CD8-positive, alpha-beta memory T cell (primary cell): ENCODE measurements at regions not wholly inside any gene's neighbourhood (a gene's known extent, or its start where the extent isn't known, plus 50 kb on each side); places are given as distances from the start of the nearest gene placed in this dataset.

Experiments
- CTCF ChIA-PET: fragments of 350-600 bp; sonication (Branson Sonifier 250); formaldehyde crosslinking; loops from one replicate; lab custom pipeline; 2021; ENCODE audit warnings: antibody characterized with exemption; lab: Charles Lee
- POLR2A ChIA-PET: fragments of 350-600 bp; sonication (Branson Sonifier 250); formaldehyde crosslinking; loops from one replicate; lab custom pipeline; 2021; ENCODE audit warnings: antibody characterized with exemption; lab: Charles Lee
- DNase-seq, 5 donors: peaks; one replicate each; pipeline versions ENCODE4 v3.0.0 to v3.0.0-alpha.2; 2020 to 2022; ENCODE audit warnings: mixed read lengths in 1 of 5
- H3K27ac ChIP-seq: one replicate; pipeline ENCODE4 v1.7.0; 2013; ENCODE audit warnings: low read depth, mild to moderate bottlenecking, low read length, moderate library complexity
- H3K27me3 ChIP-seq: 2 replicates; pipeline ENCODE4 v1.7.0; 2013; ENCODE audit warnings: low read length, mild to moderate bottlenecking; ENCODE audit not compliant: insufficient read depth, poor library complexity, severe bottlenecking
- H3K36me3 ChIP-seq: 2 replicates; pipeline ENCODE4 v1.7.0; 2013; ENCODE audit warnings: mild to moderate bottlenecking, low read length, moderate library complexity; ENCODE audit not compliant: insufficient read depth
- H3K4me1 ChIP-seq: 2 replicates; pipeline ENCODE4 v1.7.0; 2013; ENCODE audit warnings: mild to moderate bottlenecking, low read length, moderate library complexity; ENCODE audit not compliant: insufficient read depth
- H3K4me3 ChIP-seq: 2 replicates; pipeline ENCODE4 v1.7.0; 2013; ENCODE audit warnings: mild to moderate bottlenecking, low read length
- H3K9me3 ChIP-seq: 2 replicates; pipeline ENCODE4 v1.7.0; 2013; ENCODE audit warnings: mild to moderate bottlenecking, low read length
- H3K27ac Mint-ChIP-seq, 8 donors: one replicate each; pipeline ENCODE4 v1.8.0; 2020 to 2021; ENCODE audit warnings: mixed read lengths in 8 of 8, mild to moderate bottlenecking in 6 of 8, inconsistent platforms in 3 of 8, moderate library complexity in 3 of 8
- H3K27me3 Mint-ChIP-seq, 2 donors: one replicate each; pipeline ENCODE4 v1.8.0; 2020 to 2021; ENCODE audit warnings: mixed read lengths in 2 of 2, mild to moderate bottlenecking in 1 of 2, moderate library complexity in 1 of 2
- H3K36me3 Mint-ChIP-seq, 3 donors: one replicate each; pipeline ENCODE4 v1.8.0; 2020 to 2021; ENCODE audit warnings: mixed read lengths in 3 of 3, inconsistent platforms in 1 of 3, mild to moderate bottlenecking in 1 of 3
- H3K4me1 Mint-ChIP-seq, 3 donors: one replicate each; pipeline ENCODE4 v1.8.0; 2020 to 2021; ENCODE audit warnings: mixed read lengths in 3 of 3, inconsistent platforms in 1 of 3, mild to moderate bottlenecking in 1 of 3
- H3K4me3 Mint-ChIP-seq, 7 donors: one replicate each; pipeline ENCODE4 v1.8.0; 2020 to 2021; ENCODE audit warnings: mixed read lengths in 7 of 7, mild to moderate bottlenecking in 6 of 7, moderate library complexity in 4 of 7, inconsistent platforms in 2 of 7
- H3K9me3 Mint-ChIP-seq, 5 donors: one replicate each; pipeline ENCODE4 v1.8.0; 2020 to 2022; ENCODE audit warnings: mixed read lengths in 5 of 5, mild to moderate bottlenecking in 3 of 5, moderate library complexity in 2 of 5, inconsistent platforms in 1 of 5

DNA sequence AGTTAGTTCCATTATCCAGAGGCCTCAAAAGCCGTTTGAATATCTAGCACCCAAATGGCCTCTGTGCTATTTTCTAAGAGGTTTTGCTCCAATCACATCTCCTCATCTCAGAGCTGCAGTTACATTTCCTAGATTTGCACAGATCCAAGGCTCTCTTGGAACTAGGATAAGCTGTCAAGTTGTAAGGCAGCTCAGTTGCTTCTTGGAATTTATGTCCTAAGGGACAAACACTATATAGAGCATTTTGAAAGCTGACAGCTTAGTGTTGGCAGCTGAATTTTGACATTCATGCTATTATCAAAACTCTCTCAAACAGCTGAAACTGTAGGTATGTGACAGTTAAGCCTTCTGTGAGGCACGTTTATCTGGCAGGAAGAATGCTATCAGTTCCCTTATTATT, 97.0 kb downstream of the MACIR start:
- H3K36me3 ChIP-seq = no peaks in the 10 kb centered on the region
- H3K4me3 ChIP-seq = no peak overlapping the region
- peaks cover 0 to under 1% of the 10 kb centered on the region in 2 donors for H3K27me3 Mint-ChIP-seq
- H3K4me1 Mint-ChIP-seq = peaks cover 0 to 5% (median 0%) of the 10 kb centered on the region in 3 donors
- no peaks in the 10 kb centered on the region for H3K36me3 Mint-ChIP-seq
- H3K27me3 ChIP-seq = no peaks in the 10 kb centered on the region
- no peak overlapping the region for H3K27ac ChIP-seq
- ChIA-PET CTCF (no interaction called here), POLR2A (no interaction called here)
- DNase-seq = no peak
- H3K9me3 ChIP-seq = no peaks in the 10 kb centered on the region
- H3K9me3 Mint-ChIP-seq = no peaks in the 10 kb centered on the region
- H3K4me3 Mint-ChIP-seq = no peak overlapping the region
- H3K27ac Mint-ChIP-seq = no peak overlapping the region
- no peaks in the 10 kb centered on the region for H3K4me1 ChIP-seq

DNA sequence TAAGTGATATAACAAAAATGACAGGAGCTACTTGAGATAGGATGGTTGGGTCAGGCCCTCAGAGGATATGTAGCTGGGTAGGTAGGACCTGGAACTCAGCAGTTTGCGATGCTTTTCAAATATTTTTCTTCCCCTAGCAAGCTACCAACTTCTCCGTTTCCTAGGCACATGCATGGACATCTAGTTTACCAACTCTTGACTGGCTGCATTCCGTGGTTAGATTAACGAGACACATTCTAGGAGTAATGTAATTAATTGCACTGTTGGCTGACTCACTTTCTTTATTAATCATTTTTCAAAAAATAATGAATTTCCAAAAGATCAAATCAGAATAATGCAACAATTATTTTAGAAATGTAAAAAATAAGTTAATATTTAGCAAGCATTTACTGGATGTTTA, 95.9 kb downstream of the MACIR start:
- POLR2A ChIA-PET = no interaction called here
- Mint-ChIP-seq H3K9me3 (no peaks in the 10 kb centered on the region), H3K27me3 (peaks cover 3 to 11% of the 10 kb centered on the region in 2 donors), H3K4me3 (no peak overlapping the region), H3K4me1 (peaks cover 0 to 5% (median 0%) of the 10 kb centered on the region in 3 donors), H3K36me3 (no peaks in the 10 kb centered on the region), H3K27ac (no peak overlapping the region)
- H3K9me3 ChIP-seq = no peaks in the 10 kb centered on the region
- H3K4me3 ChIP-seq = no peak overlapping the region
- no peak overlapping the region for H3K27ac ChIP-seq
- no peaks in the 10 kb centered on the region for H3K27me3 ChIP-seq
- no peaks in the 10 kb centered on the region for H3K36me3 ChIP-seq
- CTCF ChIA-PET = no interaction called here
- no peaks in the 10 kb centered on the region for H3K4me1 ChIP-seq
- no peak for DNase-seq

DNA sequence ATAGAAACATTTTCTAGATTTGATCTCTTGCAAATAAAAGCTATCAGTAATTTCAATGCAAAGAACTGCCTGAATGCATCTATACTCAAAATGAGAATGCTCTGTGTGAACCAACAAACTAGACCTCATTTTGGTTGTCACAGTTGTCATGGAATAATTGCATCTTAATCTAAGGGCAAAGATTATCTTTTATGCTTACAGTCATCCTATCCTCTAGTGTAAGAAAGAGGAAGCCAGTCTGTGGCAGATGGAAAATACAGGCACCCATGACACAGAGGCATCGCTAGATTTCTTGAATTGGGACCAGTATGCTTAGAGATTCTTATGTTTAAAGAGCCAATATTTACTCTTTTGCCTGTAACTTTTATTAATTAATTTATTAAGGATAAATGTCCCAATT, 95.0 kb downstream of the MACIR start:
- no peaks in the 10 kb centered on the region for H3K27me3 ChIP-seq
- H3K9me3 ChIP-seq = no peaks in the 10 kb centered on the region
- H3K36me3 Mint-ChIP-seq = no peaks in the 10 kb centered on the region
- H3K4me1 ChIP-seq = no peaks in the 10 kb centered on the region
- no peak overlapping the region for H3K27ac Mint-ChIP-seq
- no peak overlapping the region for H3K4me3 Mint-ChIP-seq
- ChIA-PET POLR2A (no interaction called here), CTCF (no interaction called here)
- DNase-seq = no peak
- H3K27ac ChIP-seq = no peak overlapping the region
- H3K36me3 ChIP-seq = no peaks in the 10 kb centered on the region
- peaks cover 3 to 14% of the 10 kb centered on the region in 2 donors for H3K27me3 Mint-ChIP-seq
- no peaks in the 10 kb centered on the region for H3K9me3 Mint-ChIP-seq
- H3K4me3 ChIP-seq = no peak overlapping the region
- peaks cover 0 to 5% (median 0%) of the 10 kb centered on the region in 3 donors for H3K4me1 Mint-ChIP-seq

DNA sequence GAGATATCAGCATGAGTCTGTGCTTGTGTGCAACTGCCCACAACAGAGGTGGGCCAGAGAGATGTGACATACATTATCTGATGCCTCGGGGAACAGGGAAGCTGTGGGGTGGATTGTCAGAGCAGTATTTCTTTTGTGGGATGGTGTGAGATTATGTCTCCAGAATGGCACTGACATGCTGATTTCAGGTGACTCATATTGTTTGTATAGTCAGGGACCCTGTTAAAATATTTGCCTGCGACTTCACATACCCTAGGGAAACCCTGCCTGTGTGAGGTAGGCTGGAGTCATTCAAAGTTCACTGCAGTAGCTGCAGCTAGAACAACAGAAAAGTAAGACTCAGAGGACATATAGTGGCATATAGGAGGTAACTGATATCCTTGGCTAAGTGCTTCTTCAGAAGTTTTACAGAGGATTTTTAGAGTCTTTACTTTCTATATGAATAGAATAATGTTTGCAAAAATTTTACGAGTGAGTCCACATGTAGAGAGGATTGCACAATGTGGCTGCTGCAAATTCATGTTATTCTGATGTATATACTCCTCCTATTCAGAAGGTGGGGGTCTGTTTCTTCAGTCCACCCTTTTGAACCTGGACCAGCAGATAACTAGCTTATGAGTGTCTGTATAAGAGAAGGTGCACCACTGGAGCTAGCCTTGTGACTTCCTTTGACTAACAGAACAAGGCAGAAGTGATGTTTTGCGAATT, 89.3 kb downstream of the MACIR start:
- Histone ChIP-seq H3K9me3 (no peaks in the 10 kb centered on the region), H3K36me3 (no peaks in the 10 kb centered on the region), H3K4me1 (no peaks in the 10 kb centered on the region), H3K4me3 (no peak overlapping the region), H3K27me3 (no peaks in the 10 kb centered on the region), H3K27ac (no peak overlapping the region)
- POLR2A ChIA-PET = no interaction called here
- Mint-ChIP-seq H3K36me3 (no peaks in the 10 kb centered on the region), H3K27me3 (peaks cover 3 to 14% of the 10 kb centered on the region in 2 donors), H3K9me3 (peaks cover 0 to under 1% (median 0%) of the 10 kb centered on the region in 5 donors), H3K27ac (no peak overlapping the region), H3K4me1 (no peaks in the 10 kb centered on the region), H3K4me3 (no peak overlapping the region)
- DNase-seq = no peak
- CTCF ChIA-PET = no interaction called here

DNA sequence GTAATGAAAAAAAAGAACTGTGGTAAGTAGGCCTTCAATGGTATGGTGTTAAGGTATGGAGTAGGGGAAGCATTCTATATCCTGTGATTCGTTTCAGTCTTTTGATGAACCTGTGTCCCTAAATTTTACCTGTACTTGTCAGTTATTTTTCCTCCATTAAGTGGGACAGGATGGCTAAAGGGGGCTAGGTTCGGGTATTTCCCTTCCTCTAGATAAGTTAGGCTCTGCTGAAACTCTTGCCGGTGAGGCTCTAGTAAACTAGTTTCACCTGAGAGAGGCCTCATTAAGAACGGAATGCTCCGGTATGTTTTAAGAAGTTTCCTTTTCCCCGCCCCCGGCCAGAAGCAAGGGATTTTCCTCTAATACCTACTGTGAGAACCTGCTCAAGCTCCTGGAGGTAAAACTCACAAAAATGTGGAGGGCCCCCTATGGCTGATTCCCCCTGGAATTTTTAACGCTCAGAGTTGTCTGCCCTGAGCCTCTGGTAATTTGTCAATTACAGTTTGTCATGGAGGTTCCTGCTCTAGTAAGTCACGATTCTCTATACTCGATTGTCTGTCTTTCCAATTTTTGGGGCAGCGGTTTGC, 87.7 kb downstream of the MACIR start:
- H3K27ac ChIP-seq = no peak overlapping the region
- H3K4me3 ChIP-seq = no peak overlapping the region
- no peaks in the 10 kb centered on the region for H3K36me3 ChIP-seq
- Mint-ChIP-seq H3K27me3 (peaks cover 3 to 14% of the 10 kb centered on the region in 2 donors), H3K9me3 (peaks cover 0 to 9% (median 2%) of the 10 kb centered on the region in 5 donors), H3K4me1 (no peaks in the 10 kb centered on the region), H3K27ac (no peak overlapping the region), H3K4me3 (no peak overlapping the region), H3K36me3 (no peaks in the 10 kb centered on the region)
- H3K4me1 ChIP-seq = no peaks in the 10 kb centered on the region
- no peak for DNase-seq
- H3K27me3 ChIP-seq = no peaks in the 10 kb centered on the region
- no peaks in the 10 kb centered on the region for H3K9me3 ChIP-seq
- ChIA-PET POLR2A (no interaction called here), CTCF (no interaction called here)

DNA sequence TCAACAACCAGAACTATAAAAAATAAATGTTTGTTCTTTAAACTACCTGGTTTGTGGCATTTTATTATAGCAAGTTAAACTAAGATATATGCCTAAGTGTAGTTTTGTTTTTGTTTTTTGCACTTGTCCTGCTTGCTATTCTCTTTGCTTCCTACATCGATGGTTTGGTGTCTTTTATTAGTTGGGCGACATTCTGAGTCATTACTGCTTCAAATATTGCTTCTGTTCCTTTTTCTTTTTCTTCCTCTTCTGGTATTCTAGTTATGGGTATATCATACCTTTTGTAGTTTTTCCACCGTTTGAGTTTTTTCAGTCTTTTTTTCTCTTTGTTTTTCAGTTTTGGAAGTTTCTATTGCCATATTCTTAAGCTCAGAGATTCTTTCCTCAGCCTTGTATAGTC, 86.9 kb downstream of the MACIR start:
- Mint-ChIP-seq H3K36me3 (no peaks in the 10 kb centered on the region), H3K27me3 (peaks cover 3 to 13% of the 10 kb centered on the region in 2 donors), H3K9me3 (peaks cover 0 to 9% (median 2%) of the 10 kb centered on the region in 5 donors), H3K4me3 (no peak overlapping the region), H3K27ac (no peak overlapping the region), H3K4me1 (peaks cover 0 to 6% (median 4%) of the 10 kb centered on the region in 3 donors)
- Histone ChIP-seq H3K4me3 (no peak overlapping the region), H3K27ac (no peak overlapping the region), H3K9me3 (no peaks in the 10 kb centered on the region), H3K4me1 (no peaks in the 10 kb centered on the region), H3K36me3 (no peaks in the 10 kb centered on the region), H3K27me3 (no peaks in the 10 kb centered on the region)
- ChIA-PET CTCF (no interaction called here), POLR2A (no interaction called here)
- DNase-seq = no peak

DNA sequence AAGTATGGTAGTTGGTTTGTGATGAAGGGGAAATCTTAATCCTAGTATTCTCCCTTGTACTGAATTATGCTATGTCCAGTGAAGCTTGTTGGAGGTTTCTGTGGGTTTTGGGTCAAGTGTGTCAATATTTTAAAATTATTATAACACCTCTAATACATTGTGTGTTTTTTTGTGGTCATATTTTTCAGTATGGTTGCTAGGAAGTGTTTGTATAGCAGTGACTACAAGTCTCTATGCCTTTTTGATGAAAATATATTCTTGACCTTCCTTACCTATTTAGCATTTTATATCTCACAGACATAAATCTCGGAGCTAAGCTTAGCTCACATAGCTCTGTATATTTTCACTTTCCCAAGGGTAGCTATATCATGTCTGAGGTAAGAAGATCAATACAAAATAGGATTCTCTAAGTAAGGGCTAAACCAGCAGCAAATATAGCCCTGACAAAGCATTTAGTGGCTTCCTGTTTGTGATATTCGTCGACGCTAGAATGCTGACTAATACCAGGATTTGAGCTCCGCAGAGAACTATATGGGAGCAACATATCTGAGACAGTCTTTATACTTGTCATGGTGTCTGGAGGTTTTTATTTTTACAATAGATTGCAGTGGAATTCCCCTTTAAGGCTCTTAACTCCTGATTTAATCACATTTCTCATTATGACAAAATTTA, 82.3 kb downstream of the MACIR start:
- H3K4me3 Mint-ChIP-seq = no peak overlapping the region
- DNase-seq = no peak
- H3K36me3 ChIP-seq = no peaks in the 10 kb centered on the region
- H3K36me3 Mint-ChIP-seq = no peaks in the 10 kb centered on the region
- ChIA-PET POLR2A (no interaction called here), CTCF (no interaction called here)
- H3K9me3 ChIP-seq = no peaks in the 10 kb centered on the region
- H3K4me1 Mint-ChIP-seq = peaks cover 0 to 6% (median 4%) of the 10 kb centered on the region in 3 donors
- H3K4me1 ChIP-seq = no peaks in the 10 kb centered on the region
- peaks cover 1 to 3% of the 10 kb centered on the region in 2 donors for H3K27me3 Mint-ChIP-seq
- H3K4me3 ChIP-seq = no peak overlapping the region
- no peak overlapping the region for H3K27ac Mint-ChIP-seq
- no peaks in the 10 kb centered on the region for H3K27me3 ChIP-seq
- H3K27ac ChIP-seq = no peak overlapping the region
- H3K9me3 Mint-ChIP-seq = peaks cover 0 to 9% (median 2%) of the 10 kb centered on the region in 5 donors

DNA sequence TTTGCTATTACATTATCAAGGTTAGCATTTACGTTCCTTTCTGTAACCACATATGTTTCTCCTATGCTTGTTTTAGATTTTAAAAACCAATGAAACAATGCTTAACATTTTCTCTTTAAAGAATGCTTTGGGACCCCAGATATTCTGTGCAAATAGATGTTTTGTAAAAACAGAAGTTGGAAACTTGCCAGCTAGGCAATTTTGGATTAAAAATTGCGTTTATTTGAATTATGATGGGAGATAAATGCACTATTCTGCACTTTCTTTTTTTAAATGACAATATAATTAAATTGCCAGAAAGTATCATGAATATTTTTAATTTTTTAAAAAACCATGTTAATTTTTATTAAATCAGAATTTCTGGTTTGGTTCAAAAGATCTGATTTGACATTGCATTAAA, 81.6 kb downstream of the MACIR start:
- no peaks in the 10 kb centered on the region for H3K36me3 ChIP-seq
- H3K4me3 Mint-ChIP-seq = no peak overlapping the region
- no peak overlapping the region for H3K27ac Mint-ChIP-seq
- peaks cover 1 to 3% of the 10 kb centered on the region in 2 donors for H3K27me3 Mint-ChIP-seq
- no peaks in the 10 kb centered on the region for H3K36me3 Mint-ChIP-seq
- ChIA-PET CTCF (no interaction called here), POLR2A (no interaction called here)
- H3K27ac ChIP-seq = no peak overlapping the region
- no peak for DNase-seq
- H3K4me3 ChIP-seq = no peak overlapping the region
- peaks cover 0 to 9% (median 2%) of the 10 kb centered on the region in 5 donors for H3K9me3 Mint-ChIP-seq
- no peaks in the 10 kb centered on the region for H3K9me3 ChIP-seq
- no peaks in the 10 kb centered on the region for H3K4me1 ChIP-seq
- H3K27me3 ChIP-seq = no peaks in the 10 kb centered on the region
- peaks cover 0 to 6% (median 4%) of the 10 kb centered on the region in 3 donors for H3K4me1 Mint-ChIP-seq
